ENCODE measurements at regions not wholly inside any gene's neighbourhood (a gene's known extent, or its start where the extent isn't known, plus 50 kb on each side); places are given as distances from the start of the nearest gene placed in this dataset.

DNA sequence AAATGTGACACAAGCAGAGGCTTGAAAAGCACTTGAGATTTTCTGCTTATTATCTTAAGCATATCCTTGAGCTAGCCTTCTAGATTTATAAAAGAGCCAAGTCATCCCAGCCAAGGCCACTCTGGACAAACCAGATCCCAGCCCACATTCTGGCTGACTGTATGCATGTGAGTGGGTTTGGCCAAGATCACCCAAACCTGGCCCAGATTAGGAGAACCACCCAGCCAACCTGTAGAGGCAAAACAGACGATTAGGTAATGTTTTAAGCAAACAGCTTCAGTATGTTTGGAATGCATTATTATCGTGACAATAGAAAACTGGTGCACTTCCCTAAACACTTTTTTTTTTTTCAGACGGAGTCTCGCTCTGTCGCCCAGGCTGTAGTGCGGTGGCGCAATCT is 151.9 kb downstream of the SPATA31D1 start:
- Histone ChIP-seq H3K27ac (no peak overlapping the region), H3K9me3 (no peaks in the 10 kb centered on the region), H3K4me1 (no peaks in the 10 kb centered on the region), H3K4me3 (no peak overlapping the region), H3K27me3 (no peaks in the 10 kb centered on the region), H3K36me3 (no peaks in the 10 kb centered on the region)
- WGBS, 2 donors: 64 to 65% methylated on average over 7 of the region's 7 CpGs
- no peak for TF ChIP-seq POLR2A (IDR thresholded peaks at IDR 0.05)
- TF ChIP-seq, protein P1, sequence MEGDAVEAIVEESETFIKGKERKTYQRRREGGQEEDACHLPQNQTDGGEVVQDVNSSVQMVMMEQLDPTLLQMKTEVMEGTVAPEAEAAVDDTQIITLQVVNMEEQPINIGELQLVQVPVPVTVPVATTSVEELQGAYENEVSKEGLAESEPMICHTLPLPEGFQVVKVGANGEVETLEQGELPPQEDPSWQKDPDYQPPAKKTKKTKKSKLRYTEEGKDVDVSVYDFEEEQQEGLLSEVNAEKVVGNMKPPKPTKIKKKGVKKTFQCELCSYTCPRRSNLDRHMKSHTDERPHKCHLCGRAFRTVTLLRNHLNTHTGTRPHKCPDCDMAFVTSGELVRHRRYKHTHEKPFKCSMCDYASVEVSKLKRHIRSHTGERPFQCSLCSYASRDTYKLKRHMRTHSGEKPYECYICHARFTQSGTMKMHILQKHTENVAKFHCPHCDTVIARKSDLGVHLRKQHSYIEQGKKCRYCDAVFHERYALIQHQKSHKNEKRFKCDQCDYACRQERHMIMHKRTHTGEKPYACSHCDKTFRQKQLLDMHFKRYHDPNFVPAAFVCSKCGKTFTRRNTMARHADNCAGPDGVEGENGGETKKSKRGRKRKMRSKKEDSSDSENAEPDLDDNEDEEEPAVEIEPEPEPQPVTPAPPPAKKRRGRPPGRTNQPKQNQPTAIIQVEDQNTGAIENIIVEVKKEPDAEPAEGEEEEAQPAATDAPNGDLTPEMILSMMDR (IDR thresholded peaks at IDR 0.05): no peak
- no peak for DNase-seq
- intact Hi-C loops (cut with DNase I): no loop called here

DNA sequence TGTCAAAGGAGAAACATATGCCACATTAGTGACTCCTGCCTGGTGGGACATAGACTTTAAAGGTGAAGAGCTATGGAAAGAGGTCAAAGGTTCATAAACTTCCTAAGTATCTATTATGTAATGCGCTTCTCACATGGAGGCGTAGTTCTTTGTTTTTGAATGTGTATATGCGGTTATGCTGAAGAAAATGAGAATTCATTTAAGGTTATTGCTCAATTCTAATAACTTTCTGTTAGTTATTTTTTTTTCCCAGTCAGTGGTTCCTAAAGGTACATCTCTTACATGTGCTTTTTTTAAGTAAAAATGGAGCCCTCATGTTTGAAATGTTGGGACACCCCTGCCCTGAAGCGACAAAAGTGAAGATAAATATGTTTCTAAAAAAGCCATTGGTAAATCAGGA is 156.2 kb downstream of the SPATA31D1 start:
- H3K27me3 ChIP-seq: no peaks in the 10 kb centered on the region
- WGBS, 2 donors: 94 to 96% methylated on average over 4 of the region's 4 CpGs
- no peaks in the 10 kb centered on the region for H3K36me3 ChIP-seq
- DNase-seq: no peak
- H3K9me3 ChIP-seq: no peaks in the 10 kb centered on the region
- no peaks in the 10 kb centered on the region for H3K4me1 ChIP-seq
- no peak overlapping the region for H3K4me3 ChIP-seq
- TF ChIP-seq, protein P1 (IDR thresholded peaks at IDR 0.05): no peak
- no peak for TF ChIP-seq POLR2A (IDR thresholded peaks at IDR 0.05)
- intact Hi-C loops (cut with DNase I): no loop called here
- H3K27ac ChIP-seq: no peak overlapping the region

DNA sequence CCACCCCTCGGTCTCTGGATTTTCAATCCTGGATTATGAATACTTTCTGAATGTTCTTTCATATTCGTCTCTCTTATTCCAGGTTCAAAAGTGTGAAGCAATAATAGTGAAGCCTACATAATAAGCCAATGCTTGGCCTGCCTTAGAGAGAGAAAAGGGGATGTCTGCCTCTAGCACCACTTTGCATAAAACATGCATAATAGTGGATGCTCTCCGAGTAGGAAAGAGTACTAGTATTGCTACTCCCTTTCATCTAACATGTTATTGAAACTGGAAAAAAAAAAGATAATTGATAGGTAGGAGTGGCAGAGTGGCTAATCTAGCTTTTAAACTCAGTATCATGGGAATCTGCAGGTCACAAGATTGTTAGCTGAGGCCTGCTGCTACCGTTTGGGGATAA is 158.1 kb downstream of the SPATA31D1 start:
- no peaks in the 10 kb centered on the region for H3K36me3 ChIP-seq
- 73 to 74% methylated on average over 4 of the region's 4 CpGs for WGBS, 2 donors
- no peaks in the 10 kb centered on the region for H3K9me3 ChIP-seq
- no peak overlapping the region for H3K4me3 ChIP-seq
- no peaks in the 10 kb centered on the region for H3K27me3 ChIP-seq
- no peak overlapping the region for H3K27ac ChIP-seq
- DNase-seq: no peak
- H3K4me1 ChIP-seq: no peaks in the 10 kb centered on the region
- intact Hi-C loops (cut with DNase I): no loop called here
- TF ChIP-seq, protein P1 (IDR thresholded peaks at IDR 0.05): no peak
- no peak for TF ChIP-seq POLR2A (IDR thresholded peaks at IDR 0.05)

DNA sequence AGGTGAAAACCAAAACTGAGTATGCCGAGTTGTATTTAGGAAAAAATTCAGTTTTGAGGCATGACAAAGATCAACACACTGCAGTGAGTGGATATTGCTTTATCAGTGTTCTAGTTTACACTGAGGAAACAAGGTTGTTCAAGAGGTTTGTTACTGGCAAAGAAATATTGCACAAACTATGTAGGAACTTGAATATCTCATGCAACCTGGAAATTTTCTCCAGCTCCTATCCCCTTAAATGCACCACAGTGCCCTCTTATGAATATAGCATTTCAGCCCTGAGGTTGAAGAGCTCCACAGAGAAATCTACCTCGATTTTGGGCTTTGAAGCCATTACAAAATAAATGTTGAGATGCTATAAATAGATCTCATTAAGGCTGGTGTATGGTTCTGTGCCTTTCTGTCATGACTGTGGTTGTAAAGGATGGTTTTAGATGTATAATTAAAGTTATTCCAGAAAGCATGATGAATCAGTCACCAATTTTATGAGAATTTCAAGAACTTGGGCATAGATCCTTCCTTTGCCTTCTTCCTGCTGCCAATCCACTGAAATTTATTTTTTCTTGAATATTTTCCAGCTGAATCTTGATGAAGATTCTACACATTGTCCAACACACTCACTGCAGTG is 159.3 kb downstream of the SPATA31D1 start:
- intact Hi-C loops (cut with DNase I): no loop called here
- Histone ChIP-seq H3K9me3 (no peaks in the 10 kb centered on the region), H3K4me3 (no peak overlapping the region), H3K27ac (no peak overlapping the region), H3K36me3 (no peaks in the 10 kb centered on the region), H3K4me1 (no peaks in the 10 kb centered on the region), H3K27me3 (no peaks in the 10 kb centered on the region)
- 48 to 49% methylated on average over 2 of the region's 2 CpGs for WGBS, 2 donors
- no peak for DNase-seq
- TF ChIP-seq POLR2A (IDR thresholded peaks at IDR 0.05): no peak
- TF ChIP-seq, protein P1 (IDR thresholded peaks at IDR 0.05): no peak

DNA sequence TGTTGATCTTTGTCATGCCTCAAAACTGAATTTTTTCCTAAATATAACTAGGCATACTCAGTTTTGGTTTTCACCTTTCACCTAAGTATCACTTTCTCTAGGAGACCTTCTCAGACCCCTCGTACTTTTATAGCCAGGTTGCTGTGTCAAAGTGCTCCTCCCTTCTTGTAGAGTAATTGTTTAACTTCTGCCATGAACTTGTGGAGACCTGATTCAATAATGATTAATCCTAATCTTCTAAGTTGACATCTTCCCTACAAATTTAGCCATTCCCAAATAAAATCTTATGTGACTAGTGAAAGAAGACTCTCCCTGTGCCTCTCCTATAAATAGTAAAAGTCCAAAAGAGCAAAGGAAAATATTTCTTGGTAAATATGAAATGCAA is 159.8 kb downstream of the SPATA31D1 start:
- Histone ChIP-seq H3K4me1 (no peaks in the 10 kb centered on the region), H3K9me3 (no peaks in the 10 kb centered on the region), H3K27me3 (no peaks in the 10 kb centered on the region), H3K27ac (no peak overlapping the region), H3K4me3 (no peak overlapping the region), H3K36me3 (no peaks in the 10 kb centered on the region)
- intact Hi-C loops (cut with DNase I): no loop called here
- no peak for DNase-seq
- TF ChIP-seq, protein P1 (IDR thresholded peaks at IDR 0.05): no peak
- no peak for TF ChIP-seq POLR2A (IDR thresholded peaks at IDR 0.05)
- 53 to 55% methylated on average over 1 of the region's 1 CpG for WGBS, 2 donors

Data from esophagus squamous epithelium (tissue), 5 donors.